ENCODE measurements at regions not wholly inside any gene's neighbourhood (a gene's known extent, or its start where the extent isn't known, plus 50 kb on each side); places are given as distances from the start of the nearest gene placed in this dataset.

- TF ChIP-seq POLR2A (IDR thresholded peaks at IDR 0.05): no peak
- no peak for TF ChIP-seq CTCF (IDR thresholded peaks at IDR 0.05)
These were observed 96.0 kb upstream of the IGLL5 start for GRCh38 chr22:22791438-22792181.

Measured in adrenal gland (tissue), 5 donors.